H7 (cell line): ENCODE measurements at regions not wholly inside any gene's neighbourhood (a gene's known extent, or its start where the extent isn't known, plus 50 kb on each side); places are given as distances from the start of the nearest gene placed in this dataset.
"Not testable (repeated sequence)": the region's sequence is repeated elsewhere in the genome, so short reads cannot be mapped to it uniquely, and the experiment has no call there.

Experiments
- DNase-seq: peaks from one replicate; pipeline ENCODE4 v3.0.0; 2012
- H3K27me3 ChIP-seq: 2 replicates; pipeline ENCODE4 v1.6.0; 2011; ENCODE audit warnings: mild to moderate bottlenecking, low read length; ENCODE audit not compliant: control insufficient read depth, insufficient read depth
- H3K36me3 ChIP-seq: replicated peaks from 2 replicates; pipeline ENCODE4 v1.5.1; 2011; ENCODE audit warnings: low read length; ENCODE audit not compliant: control insufficient read depth, insufficient read depth
- H3K4me3 ChIP-seq: 2 replicates; pipeline ENCODE4 v1.5.1; 2011; ENCODE audit warnings: low read depth, mild to moderate bottlenecking, control low read depth, low read length, moderate library complexity; ENCODE audit not compliant: insufficient read depth

- Histone ChIP-seq H3K4me3 (no peak overlapping the region), H3K27me3 (no peaks in the 10 kb centered on the region), H3K36me3 (no peaks in the 10 kb centered on the region)
- DNase-seq: no peak
These were observed 185.9 kb upstream of the SULF2 start for GRCh38 chr20:47971058-47971791.

- no peaks in the 10 kb centered on the region for H3K36me3 ChIP-seq
- no peak overlapping the region for H3K4me3 ChIP-seq
- no peak for DNase-seq
- no peaks in the 10 kb centered on the region for H3K27me3 ChIP-seq
These were observed 185.1 kb upstream of the SULF2 start for GRCh38 chr20:47970282-47970903.

- Histone ChIP-seq H3K36me3 (no peaks in the 10 kb centered on the region), H3K4me3 (no peak overlapping the region), H3K27me3 (no peaks in the 10 kb centered on the region)
- peak; percentile 79 for DNase-seq
These were observed 184.1 kb upstream of the SULF2 start for GRCh38 chr20:47969426-47969825.

- H3K27me3 ChIP-seq: no peaks in the 10 kb centered on the region
- H3K36me3 ChIP-seq: no peaks in the 10 kb centered on the region
- no peak overlapping the region for H3K4me3 ChIP-seq
- no peak for DNase-seq
These were observed 183.4 kb upstream of the SULF2 start for GRCh38 chr20:47968541-47969310.

GRCh38 chr20:47964149-47964548, 178.9 kb upstream of the SULF2 start:
- Histone ChIP-seq H3K27me3 (no peaks in the 10 kb centered on the region), H3K36me3 (no peaks in the 10 kb centered on the region), H3K4me3 (no peak overlapping the region)
- no peak for DNase-seq

GRCh38 chr20:47963022-47963421, 177.7 kb upstream of the SULF2 start:
- Histone ChIP-seq H3K36me3 (no peaks in the 10 kb centered on the region), H3K27me3 (no peaks in the 10 kb centered on the region), H3K4me3 (no peak overlapping the region)
- no peak for DNase-seq

- Histone ChIP-seq H3K27me3 (no peaks in the 10 kb centered on the region), H3K4me3 (no peak overlapping the region), H3K36me3 (no peaks in the 10 kb centered on the region)
- no peak for DNase-seq
These were observed 177.1 kb upstream of the SULF2 start for GRCh38 chr20:47962286-47962963.

GRCh38 chr20:47960769-47961541, 175.7 kb upstream of the SULF2 start:
- no peak overlapping the region for H3K4me3 ChIP-seq
- H3K36me3 ChIP-seq: no peaks in the 10 kb centered on the region
- no peaks in the 10 kb centered on the region for H3K27me3 ChIP-seq
- no peak for DNase-seq

GRCh38 chr20:47960277-47960676, 175.0 kb upstream of the SULF2 start:
- H3K36me3 ChIP-seq: no peaks in the 10 kb centered on the region
- H3K4me3 ChIP-seq: no peak overlapping the region
- no peaks in the 10 kb centered on the region for H3K27me3 ChIP-seq

GRCh38 chr20:47957989-47958801, 172.9 kb upstream of the SULF2 start:
- not testable (repeated sequence) for H3K27me3 ChIP-seq, H3K36me3 ChIP-seq, DNase-seq, H3K4me3 ChIP-seq

More at GRCh38 chr20:47960277-47960676, 175.0 kb upstream of the SULF2 start:
- no peak for DNase-seq

GRCh38 chr20:47957135-47957534, 171.9 kb upstream of the SULF2 start:
- no peaks in the 10 kb centered on the region for H3K36me3 ChIP-seq
- DNase-seq: no peak
- H3K27me3 ChIP-seq: no peaks in the 10 kb centered on the region
- no peak overlapping the region for H3K4me3 ChIP-seq

GRCh38 chr20:47956268-47956995, 171.2 kb upstream of the SULF2 start:
- peak; percentile 55 for DNase-seq
- Histone ChIP-seq H3K4me3 (no peak overlapping the region), H3K27me3 (no peaks in the 10 kb centered on the region), H3K36me3 (no peaks in the 10 kb centered on the region)

- Histone ChIP-seq H3K4me3 (no peak overlapping the region), H3K27me3 (no peaks in the 10 kb centered on the region), H3K36me3 (no peaks in the 10 kb centered on the region)
- no peak for DNase-seq
These were observed 168.2 kb upstream of the SULF2 start for GRCh38 chr20:47953471-47953870.
